ENCODE measurements at regions not wholly inside any gene's neighbourhood (a gene's known extent, or its start where the extent isn't known, plus 50 kb on each side); places are given as distances from the start of the nearest gene placed in this dataset.
"Not testable (repeated sequence)": the region's sequence is repeated elsewhere in the genome, so short reads cannot be mapped to it uniquely, and the experiment has no call there.

DNA sequence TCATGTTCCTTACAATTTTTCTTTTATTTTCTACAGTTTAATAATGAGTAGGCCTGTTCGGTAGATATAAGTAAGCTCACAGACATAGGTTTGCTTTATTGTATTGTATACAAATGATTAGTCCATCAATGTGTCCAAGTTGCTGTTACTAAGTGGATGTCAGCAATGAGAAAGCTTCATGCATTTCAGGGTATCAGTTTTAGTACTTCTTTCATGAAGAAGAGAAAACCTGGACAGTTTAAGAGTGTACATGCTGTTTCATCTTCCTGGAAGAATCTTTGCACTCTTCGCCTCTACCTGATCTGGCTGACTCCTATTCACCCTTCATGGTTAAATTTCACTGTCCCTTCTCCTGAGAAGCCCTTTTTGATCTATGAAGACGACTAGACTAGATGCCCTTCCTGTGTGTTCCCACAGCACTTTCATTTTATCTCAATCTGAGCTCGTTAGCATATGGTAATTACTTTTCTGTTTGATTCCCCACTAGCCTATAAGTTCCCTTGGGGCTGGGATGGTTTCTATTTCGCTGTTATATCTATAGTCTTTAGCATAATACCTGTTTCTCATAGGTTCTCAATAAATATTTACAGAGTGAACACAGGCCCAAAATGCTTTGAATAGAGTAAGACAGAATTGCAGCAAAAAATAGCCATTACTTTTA lies 70.7 kb downstream of the CETN3 start:
- DNase-seq = no peak

DNA sequence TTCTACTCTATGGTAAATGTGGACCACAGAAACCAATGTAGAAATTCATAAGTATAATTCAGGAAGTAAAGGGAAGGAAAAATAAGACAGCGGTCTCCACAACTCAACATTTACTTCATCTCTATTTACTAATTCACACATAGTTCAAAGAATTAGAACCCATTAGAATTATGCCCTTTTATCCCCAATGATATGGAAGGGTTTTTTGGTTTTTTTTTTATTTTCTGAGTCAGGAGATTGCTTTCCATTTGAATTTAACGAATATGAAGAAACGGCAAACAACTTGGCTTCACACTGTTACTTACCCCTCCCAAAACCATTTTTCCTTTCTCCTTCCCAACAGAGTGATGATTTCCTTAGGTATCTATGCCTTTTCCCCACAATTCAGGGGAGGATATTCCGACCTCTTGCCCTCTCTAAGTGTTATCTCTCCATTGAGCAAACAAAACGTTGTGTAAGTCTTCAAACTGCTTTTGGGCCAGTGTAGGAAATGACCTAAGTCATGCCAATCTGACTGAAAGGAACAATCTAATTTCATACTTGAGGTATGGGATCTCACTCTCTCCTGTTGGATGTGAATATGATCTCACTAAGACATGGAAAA lies 72.0 kb downstream of the CETN3 start:
- DNase-seq = no peak

DNA sequence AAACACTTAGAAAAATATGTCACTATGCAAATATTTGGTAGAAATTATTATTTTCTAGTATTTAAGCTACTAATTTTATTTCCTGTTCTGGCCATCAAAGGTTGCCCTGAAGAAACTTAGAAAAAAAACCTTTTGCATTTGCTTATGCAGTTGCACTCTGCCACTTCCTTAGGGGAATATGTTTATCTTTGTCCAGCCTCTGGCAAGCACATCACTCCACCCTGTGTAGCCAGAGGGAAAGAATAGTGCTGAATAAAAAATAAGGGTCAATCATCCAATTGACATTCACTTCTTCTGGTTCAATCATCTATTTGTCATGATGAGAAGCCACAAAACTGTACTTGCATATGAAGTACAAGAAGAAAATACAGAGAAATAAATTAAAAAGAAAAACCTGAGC lies 72.8 kb downstream of the CETN3 start:
- no peak for DNase-seq

DNA sequence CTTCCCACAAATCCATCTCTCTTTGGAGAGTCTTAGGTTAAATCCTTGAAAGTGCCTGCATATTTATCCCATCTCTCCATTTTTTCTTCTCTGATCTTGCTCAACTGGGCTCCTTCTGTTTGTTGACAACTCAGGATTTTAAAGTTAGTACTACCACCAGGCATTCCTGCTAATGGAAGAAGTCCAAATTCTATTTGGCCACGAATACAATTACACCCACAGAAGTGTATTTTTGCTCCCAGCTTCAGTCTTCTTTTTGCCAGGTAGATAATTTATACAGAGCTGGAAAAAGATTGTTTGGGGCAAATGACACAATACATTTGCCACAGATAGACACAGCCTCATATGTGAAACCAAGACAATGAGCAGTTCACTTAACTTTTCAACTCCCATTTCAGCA lies 74.8 kb downstream of the CETN3 start:
- no peak for DNase-seq

DNA sequence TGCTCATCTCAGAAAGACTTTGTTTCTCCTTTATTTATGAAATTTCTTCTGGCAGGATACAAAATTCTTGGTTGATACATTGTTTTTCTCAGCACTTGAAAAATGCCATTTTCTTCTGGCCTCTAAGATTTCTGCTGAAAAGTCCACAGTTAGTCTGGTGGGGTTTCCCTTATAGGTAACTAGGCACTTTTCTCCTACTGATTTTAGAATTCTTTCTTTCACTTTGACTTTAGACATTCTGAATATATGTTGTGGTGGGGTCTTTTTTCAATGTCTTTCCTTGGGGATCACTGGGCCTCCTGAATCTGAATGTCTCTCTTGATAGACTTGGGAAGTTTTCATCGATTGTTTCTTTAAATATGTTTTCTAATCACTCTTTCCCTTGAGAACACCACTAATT lies 79.6 kb downstream of the CETN3 start:
- no peak for DNase-seq

DNA sequence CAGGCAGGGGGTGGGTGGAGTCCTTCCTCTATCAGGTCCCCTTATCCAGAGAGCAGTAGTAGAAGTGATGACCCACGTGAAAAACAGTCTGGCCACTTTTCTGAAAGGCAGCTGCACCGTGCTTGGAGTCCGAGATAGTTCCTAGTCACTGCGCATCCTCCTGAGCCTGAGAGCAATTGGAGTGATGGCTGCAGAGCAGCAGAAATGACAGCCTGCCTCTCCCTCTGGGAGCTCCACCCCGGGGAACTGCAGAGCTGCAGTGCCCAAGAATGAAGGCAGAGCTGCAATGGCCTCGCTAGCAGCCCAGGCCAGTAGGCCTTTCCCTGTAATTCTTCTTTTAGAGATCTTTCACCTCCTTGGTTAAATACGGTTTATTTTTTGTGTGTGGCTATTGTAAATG lies 82.6 kb downstream of the CETN3 start:
- no peak for DNase-seq

DNA sequence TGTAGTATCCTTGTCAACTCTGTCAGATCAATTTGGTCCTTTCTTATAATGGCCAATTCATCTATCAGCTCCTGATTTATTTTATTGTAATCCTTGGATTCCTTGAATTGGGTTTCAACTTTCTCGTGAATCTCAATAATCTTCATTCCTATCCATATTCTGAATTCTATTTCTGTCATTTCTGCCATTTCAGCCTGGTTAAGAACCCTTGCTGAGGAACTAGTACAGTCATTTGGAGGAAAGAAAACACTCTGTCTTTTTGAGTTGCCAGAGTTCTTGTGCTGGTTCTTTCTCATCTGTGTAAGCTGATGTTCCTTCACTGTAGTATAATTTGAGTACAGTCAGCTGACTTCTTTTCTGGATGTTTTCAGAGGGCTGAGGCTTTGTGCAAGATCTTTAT lies 84.5 kb downstream of the CETN3 start:
- no peak for DNase-seq

DNA sequence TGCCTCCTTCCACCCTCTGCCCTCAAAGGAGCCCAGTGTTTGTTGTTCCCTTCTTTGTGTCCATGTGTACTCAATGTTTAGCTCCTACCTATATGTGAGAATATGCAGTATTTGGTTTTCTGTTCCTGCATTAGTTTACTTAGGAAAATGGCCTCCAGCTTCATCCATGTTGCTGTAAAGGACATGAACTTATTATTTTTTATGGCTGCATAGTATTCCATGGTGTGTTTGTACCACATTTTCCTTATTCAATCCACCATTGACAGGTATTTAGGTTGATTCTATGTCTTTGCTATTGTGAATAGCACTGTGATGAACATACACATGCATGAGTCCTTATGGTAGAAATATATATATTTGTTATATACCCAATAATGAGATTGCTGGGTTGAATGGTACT lies 89.2 kb downstream of the CETN3 start:
- not testable (repeated sequence) for DNase-seq

DNA sequence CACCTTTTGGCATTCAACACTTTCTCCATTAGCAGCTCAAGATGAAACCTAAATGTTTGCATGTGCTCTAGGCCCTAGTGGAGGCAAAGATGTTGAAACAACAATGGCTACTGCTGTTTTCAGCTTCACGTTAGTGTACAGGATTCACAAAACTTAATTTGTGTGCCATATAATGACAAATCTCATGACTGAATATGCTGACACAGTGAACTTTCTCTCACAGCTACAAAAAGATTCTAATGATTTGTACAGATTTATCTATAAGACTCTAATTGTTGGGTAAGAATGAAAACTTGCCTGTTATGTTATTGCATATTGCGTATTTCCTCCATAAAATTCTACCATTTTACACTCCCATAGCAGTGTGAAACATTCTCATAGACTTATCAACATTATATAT lies 97.5 kb downstream of the CETN3 start:
- no peak for DNase-seq

DNA sequence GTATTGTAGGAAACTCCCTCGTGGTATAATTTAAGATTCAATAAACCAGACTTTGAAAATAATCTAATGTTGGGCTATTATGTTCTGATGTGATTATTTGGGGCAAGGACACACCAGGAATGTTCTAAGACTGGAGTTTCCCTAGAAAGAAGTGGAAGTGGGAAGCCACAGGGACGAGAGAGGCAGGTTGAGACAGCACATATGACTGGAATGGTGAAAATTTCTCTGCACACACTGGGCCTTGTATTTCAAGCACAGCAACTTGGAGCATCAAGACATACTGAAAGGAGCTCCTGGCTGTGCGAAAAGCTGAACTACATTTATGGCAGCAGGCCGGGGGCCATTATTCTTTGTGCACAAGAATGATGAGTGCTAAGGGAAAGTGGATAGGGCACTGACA lies 98.2 kb downstream of the CETN3 start:
- no peak for DNase-seq

DNA sequence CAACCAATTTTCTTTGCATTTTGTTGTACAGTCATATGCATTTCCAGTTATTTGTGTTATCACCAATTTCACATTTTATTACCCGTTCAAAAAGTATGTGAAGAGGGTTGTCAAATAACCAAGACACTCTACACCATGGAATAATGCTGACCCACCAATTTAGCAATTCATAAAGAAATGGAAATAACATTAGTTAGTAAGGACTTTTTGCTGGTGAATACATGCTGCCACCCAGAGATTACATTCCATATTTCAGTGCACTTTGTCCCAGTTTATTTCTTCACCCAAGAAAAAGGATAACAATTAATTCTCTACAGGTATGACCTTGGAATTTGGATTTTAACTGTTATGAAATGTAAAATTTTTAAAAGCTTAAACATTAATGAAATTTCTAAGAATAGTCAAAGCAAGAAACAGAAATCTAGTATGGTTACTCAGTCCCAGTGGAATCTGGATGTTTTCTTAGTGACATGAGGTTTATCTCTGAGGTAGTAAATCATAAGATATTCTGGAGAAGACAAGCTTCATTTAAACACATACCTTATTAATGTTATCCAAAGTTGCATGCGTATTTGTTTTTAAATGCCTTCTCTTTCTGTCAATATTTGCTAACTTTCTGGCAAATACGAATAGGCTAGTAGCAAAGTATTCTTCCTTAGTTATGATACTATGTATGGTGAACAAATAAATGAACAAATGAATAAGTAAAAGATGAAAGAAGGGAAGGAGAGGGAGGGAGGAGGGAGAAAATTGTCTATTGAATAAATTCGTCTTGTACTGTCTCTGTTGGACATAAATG lies 100.6 kb downstream of the CETN3 start:
- no peak for DNase-seq

DNA sequence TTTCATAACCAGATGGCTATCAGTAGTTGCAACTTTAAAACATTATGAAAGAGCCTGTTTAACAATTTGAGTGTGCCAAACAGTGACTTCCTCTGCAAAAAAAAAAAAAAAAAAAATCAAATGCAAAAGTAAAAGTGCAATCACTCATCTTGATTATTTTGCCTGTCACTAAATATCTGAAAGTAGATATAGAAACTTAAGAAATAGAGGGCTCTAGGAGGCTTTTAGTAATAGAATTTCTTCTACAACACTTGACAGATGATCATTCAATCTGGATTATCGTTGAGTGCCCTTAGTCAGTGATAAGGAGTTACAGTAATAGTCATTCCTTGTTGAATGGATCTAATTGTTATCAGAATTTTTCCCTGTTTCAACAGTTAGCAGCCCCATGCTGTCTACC lies 101.8 kb downstream of the CETN3 start:
- DNase-seq = no peak

DNA sequence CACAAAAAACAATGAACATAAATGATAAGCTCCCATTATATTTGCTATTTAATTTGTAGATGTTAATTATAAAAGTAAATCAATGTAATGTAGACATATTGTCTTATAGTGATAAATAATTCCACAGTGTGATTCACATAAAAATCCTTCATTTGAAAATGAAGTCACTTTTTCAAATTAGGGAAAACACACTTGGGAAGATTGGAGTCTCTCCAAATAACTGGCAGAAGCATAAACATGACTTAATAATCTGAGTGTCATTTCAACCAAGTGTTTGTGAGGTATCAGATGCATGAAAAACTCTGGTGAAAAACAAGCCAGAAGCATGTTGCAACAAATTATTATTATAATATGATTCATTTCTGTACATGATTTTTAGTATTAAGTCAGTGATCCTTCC lies 102.2 kb downstream of the CETN3 start:
- DNase-seq = no peak

DNA sequence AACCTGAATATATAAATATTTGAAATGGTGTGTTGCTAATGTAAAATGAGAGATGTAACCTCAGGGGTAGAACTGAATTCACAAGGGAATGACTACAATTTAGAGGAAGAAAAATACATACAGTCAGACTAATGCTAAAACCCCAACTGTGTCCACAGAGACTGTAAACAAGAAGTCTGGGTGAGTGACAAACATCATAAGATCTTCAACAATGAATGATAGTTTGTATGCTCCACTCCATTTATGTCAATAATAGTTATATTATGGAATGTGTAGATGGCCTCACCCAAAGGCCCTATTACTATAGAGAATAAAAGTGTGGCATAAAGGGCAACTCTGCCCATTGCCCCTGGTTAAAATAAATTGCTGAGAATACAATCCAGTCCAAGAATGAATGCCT lies 102.9 kb downstream of the CETN3 start:
- no peak for DNase-seq

DNA sequence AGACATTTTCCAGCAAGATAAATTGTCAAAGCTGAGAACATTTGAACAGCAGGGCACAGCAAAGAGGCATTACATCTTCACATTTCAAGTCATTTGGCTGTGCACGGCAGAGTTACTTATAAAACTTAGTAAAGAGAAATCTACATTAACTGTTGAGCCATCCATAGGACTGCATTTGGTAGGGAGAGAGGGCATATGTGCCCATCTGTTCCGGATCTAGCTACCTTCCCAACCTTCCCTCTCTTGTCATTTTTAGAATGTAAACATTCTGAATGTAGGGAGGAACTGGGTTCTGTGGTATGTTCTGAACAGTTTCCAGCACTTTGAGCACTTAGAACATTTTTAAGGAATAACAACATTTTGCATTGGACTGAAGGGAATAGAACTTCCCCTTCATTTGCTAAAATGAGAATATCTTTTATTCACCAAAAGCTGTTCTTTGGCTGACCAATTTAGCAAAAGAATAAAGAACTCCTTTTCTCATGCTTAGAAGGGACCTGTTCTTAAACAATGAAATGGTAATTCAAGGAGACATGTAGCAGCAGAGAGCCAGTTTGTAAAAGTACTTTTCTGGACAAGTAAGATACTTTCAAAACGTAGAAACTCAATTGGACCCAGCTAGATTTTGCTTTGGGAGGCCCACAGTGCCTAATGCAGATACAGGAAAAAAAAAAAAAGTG lies 104.4 kb downstream of the CETN3 start:
- DNase-seq = no peak

DNA sequence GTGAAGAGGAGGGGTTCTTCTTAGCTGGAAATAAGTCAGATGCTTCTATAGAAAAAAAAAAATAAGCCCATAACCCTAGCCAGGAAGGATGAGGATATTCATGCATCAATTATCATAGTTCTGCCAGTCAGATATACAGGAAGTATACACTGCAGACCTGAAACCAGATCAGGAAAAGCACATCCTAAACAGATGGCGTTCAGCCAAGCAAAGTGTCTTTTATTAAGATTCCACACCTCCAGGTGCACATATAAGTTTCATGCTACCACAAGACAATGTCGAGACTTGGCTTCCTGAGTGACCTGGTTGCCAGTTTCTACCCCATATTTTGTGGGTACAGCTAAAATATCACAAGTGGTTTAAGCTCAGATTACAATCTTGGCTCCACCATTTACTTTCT lies 108.3 kb downstream of the CETN3 start:
- DNase-seq = no peak

DNA sequence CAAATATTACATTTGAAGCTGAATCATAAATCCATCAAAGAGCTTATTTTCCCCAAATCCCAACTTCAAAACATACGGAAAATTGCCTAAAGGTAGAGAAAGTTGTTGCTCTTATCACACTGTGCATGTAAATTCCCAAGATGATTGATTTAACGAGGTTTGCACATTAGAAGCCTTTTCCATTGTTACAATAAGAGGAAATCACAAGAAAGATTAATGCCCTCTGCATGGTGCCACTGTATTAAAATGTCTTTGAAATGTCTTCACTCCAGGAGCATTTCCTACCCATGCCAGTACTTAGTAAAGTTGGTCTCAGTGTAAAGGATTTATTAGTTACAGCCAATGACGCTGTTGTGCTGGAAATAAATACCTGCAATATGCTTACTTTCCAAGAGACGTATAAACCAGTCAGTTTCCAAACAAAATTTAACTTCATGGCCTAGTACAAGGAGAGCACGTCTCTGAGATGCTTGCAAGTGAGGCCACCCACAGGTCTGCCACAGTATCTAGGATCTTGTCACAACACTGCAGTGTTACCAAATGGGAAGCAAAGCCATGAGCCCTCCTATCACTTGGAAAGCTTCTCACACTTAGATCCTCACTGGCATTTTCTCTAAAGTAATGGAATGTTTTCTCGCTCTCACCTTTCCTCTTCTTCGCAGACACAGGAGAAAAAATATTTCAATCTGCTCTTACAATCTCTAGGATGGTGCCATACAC lies 112.4 kb downstream of the CETN3 start:
- DNase-seq = no peak

DNA sequence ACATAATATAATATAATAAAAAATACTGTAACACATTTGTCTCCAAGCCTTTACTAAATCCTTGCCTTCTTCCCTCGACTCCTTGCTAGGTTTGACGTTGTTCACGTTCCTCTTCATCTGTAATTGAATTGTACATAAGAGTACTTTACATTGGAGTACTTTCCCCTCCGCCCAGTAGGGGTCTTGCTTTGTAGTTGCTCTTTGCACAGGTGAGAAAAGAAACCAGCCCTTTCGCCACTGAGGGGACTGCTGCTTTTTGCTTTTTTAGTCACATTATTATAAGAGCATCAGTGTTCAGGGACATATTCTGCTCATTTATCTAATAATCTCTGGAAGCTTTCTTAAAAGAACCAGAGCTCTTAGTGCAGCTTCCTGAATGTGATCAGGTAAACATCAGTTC lies 115.0 kb downstream of the CETN3 start:
- no peak for DNase-seq

DNA sequence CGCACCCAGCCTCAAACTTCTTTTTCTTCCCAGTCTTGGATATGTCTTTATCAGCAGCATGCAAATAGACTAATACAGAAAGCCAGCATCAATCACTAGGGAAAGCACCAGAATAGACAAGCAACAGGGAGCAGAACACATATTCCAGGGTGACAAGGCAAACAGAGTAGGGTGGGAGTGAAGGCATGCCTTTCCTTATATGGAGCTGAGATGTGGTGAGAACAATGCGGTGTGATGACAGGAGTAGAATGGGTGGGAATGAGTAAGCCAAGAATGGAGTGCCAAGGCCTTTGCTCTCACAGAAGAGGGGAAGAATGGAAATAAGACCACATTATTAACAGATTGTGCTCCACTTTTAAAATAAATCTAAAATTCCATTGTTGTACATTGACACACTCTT lies 115.6 kb downstream of the CETN3 start:
- no peak for DNase-seq

DNA sequence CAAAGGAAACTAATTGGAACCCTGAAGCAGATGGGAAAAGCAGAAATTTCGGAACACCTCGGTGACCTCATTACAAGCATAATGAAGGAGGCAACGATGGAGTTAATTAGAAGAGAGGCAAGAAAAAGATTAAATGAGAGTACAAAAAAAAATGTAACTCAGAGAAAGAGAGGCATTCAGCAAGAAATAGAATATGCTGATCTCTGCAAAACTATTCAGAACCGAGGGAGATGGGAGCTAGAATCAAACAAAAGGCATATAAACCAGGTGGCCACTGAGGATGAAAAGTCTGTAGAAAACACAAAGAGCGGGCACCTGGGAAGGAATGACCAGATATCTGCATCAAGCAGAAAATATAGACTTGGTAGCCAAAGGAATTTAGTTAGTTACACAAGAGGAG lies 118.9 kb downstream of the CETN3 start:
- DNase-seq = no peak

DNA sequence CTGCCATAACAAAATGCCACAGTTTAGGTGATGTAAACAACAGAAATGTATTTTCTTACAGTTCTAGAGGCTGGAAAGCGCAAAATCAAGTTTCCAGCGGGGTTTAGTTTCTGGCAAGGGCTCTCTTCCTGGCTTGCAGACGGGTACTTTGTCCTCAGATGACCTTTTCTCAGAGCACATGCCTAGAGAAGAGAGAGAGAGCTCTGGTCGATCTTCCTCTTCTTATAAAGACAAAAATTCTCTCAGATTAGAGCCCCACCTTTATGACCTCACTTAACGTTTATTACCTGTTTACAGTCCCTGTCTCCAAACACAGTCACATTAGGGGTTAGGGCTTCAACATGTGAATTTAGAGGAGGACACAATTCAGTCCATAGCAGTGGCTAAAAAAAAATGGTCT lies 119.7 kb downstream of the CETN3 start:
- no peak for DNase-seq

DNA sequence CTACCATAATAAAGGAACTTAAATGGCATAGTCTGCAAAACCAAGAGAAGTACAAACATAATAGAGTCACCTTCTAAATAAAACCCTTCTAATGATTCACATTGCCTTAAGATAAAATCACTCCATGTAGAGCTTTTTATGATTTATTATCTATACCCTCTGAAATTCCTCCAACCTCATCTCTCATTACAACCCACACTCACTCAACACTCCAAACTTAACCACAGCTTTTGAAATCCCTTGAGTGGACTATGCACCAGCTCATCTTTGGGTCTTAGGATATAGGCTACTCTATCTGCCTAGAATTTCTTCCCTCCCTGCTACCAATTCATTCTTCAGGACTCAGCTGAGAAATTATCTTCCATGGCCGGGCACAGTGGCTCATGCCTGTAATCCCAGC lies 122.5 kb downstream of the CETN3 start:
- no peak for DNase-seq

DNA sequence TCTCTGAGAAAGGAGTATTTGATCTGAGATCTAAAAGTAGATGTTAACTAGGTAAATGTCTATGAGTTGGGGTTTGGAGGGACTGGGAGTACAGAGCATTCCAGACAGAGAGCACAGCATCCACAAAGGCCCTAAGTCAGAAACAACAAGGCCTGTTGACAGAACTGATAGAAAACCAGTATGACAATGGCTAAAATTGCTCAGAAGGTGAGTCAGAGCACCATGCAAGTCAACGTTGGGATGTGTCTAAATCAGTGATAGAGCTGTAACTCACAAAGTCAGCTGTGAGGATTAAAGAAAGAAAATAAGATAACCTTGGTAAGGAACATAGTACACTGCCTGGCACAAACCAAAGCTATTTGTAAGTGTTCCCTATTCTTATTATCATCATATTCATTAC lies 124.0 kb downstream of the CETN3 start:
- no peak for DNase-seq

All from NCI-H2029 treated with DMSO at 0.1 percent for 48 hours (cell line).